Islet precursor cell (in vitro differentiated cells): ENCODE measurements at regions not wholly inside any gene's neighbourhood (a gene's known extent, or its start where the extent isn't known, plus 50 kb on each side); places are given as distances from the start of the nearest gene placed in this dataset.

ENCODE experiments used
- DNase-seq: peaks from one replicate; pipeline ENCODE4 v3.0.0-alpha.2; 2018

DNA sequence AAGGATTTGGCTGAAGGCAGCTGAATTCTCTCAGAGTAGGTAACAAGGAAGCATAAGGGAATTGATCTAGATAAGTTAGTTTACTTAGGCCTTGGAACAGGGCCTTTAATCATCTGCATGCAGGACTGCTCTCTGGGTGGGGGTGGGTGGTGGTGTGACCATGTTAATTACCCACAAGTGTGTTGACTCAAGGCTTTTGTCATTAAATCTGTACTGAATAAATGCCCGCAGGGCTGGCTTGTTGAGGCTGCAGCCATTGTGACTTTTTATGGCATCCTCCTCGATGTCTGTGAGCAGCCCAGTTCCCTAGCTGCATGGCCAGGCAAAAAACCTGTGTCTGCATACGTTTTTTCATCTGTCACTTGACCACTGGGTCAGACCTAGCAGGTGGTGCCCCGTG is 63.5 kb upstream of the ASCC3 start:
- DNase-seq: no peak

- DNase-seq: no peak
Measured at GRCh38 chr6:100946021-100946540, 65.0 kb upstream of the ASCC3 start.

DNA sequence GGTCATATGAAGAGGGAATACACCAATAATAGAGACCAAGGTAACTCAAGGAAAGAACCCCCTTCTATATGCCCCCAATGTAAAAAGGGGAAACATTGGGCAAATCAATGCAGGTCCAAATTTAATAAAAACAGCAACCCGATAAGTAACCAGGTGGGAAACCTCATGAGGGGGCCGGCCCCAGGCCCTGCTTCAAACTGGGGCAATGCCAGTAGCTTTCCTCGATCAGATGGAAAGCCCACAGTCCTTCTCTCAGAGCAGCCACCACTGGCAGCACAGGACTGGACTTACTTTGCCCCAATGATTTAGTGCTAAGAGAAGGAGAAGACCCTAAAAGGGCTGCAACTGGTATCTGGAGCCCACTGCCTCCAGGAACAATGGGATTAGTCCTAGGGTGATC is 65.6 kb upstream of the ASCC3 start:
- no peak for DNase-seq

GRCh38 chr6:100948381-100949133 is 67.4 kb upstream of the ASCC3 start:
- DNase-seq: peak; percentile 51

- no peak for DNase-seq
Measured at GRCh38 chr6:100952006-100952405, 70.9 kb upstream of the ASCC3 start.

DNA sequence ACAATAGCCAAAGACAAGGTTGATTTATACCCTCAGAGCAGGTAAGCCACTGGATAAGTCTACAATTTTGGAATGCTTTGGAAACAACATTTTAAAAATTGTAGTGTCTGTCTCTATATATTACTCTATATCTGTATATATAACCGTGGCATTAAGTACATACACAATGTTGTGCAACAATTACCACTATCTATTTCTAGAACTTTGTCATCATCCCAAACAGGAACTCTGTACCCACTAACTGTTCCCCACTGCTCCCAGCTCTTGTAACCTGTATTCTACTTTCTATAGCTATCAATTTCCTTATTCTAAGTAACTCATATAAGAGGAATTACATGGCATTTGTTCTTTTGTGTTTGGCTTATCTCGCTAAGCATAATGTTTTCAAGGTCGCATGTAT is 78.2 kb upstream of the ASCC3 start:
- no peak for DNase-seq

GRCh38 chr6:100962466-100962865 is 81.3 kb upstream of the ASCC3 start:
- no peak for DNase-seq

DNA sequence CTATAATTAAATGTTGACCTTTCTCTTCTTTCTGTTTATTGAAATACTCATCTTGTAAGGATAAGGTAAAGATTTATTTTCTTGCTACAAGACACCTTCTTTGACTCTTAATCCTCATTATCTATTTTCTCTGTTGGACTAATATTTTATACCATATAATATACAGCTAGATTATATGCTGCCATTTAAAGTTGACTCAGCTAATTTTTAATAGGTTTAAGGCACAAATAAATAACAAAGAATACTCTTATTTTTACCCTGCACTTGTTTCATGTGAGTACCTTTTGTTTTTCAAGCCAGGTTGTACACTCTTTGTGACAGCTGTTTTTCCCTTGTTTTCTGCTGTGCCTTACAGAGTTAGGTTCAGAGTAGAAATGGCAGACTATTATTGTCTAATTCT is 83.9 kb upstream of the ASCC3 start:
- DNase-seq: no peak

DNA sequence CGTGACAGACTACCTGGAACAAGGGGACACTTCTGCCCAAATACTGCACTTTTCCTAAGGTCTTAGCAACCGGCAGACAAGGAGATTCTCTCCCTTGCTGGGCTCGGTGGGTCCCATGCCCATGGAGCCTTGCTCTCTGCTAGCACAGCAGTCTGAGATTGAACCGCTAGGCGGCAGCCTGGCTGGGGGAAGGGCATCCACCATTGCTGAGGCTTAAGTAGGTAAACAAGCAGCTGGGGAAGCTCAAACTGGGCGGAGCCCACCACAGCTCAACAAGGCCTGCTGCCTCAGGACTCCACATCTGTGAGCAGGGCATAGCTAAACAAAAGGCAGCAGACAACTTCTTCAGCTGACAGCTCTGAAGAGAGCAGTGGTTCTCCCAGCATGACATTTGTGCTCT is 87.8 kb upstream of the ASCC3 start:
- no peak for DNase-seq

GRCh38 chr6:100979267-100979666 is 98.1 kb upstream of the ASCC3 start:
- DNase-seq: no peak

DNA sequence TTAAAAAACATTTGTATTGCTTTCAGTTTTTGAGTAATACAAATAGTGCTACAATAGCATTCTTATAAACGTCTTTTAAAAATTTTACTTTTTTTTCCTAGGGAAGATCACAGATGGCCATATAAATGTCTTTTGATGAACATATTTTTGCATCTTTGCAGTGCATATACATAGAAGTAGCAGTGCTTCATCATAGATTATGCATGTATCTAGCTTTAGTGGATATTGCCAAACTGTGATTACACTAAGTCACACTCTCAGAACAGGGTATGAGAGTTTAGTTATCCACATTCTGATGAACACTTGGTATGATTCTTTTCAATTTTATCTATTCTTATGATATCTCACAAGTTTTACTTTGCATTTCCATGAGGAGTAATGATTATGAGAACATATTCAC is 99.8 kb upstream of the ASCC3 start:
- DNase-seq: no peak

- DNase-seq: no peak
Measured at GRCh38 chr6:100986921-100987320, 105.8 kb upstream of the ASCC3 start.

DNA sequence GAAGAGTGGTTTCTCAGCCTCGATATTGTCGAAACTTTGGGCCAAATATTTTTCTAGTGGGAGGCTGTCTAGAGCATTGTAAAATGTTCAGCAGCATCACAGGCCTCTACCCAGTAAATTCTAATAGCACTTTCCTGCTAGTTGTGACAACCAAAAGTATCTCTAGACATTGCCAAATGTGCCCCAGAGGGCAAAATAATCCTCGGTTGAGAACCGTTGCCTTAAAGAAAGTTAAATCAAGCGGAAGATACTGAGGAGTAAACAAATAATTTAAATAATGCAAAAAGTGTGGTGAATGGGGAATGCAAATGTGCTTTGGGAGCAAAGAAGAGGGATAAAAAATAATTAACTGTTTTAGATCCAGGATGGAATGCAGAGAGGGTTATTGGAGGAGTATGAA is 106.4 kb upstream of the ASCC3 start:
- DNase-seq: no peak

GRCh38 chr6:100988391-100988984 is 107.4 kb upstream of the ASCC3 start:
- no peak for DNase-seq

DNA sequence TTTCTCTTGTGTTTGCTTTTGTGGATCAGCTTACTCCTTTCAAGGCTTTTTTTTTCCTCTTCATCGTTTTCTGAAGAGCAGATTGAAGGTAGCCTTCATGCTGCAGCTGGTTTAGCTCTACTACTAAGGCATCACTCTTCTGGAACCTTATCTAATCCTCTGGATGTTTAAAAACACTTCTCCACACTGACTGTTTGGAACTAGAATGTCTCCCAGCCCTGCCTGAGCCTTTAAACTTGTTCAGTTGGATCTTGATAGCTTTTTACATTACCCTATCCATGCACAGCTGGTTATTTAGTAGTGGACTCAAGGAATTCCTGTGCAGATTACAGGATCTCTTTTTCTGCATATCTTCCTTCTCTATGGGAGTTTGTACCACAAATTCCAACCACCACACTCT is 108.9 kb upstream of the ASCC3 start:
- no peak for DNase-seq

DNA sequence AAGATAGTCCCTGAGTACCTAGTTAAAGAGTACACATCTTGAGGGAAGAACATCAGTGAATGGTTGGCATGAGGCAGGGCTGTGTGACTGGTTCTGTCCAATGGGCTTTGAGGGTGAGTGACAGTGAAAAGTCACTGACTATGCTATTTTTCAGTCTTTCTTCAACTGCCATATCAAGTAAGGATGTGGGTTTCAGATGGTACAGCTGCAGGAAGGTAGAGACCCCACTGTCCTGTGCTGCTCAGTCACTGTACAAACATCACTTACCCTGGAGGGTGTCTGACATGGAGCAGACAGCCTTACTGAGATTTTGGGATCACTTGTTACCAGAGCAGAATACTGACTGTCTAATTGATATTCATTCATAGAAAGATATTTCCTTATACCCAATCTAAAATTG is 115.3 kb upstream of the ASCC3 start:
- DNase-seq: no peak

DNA sequence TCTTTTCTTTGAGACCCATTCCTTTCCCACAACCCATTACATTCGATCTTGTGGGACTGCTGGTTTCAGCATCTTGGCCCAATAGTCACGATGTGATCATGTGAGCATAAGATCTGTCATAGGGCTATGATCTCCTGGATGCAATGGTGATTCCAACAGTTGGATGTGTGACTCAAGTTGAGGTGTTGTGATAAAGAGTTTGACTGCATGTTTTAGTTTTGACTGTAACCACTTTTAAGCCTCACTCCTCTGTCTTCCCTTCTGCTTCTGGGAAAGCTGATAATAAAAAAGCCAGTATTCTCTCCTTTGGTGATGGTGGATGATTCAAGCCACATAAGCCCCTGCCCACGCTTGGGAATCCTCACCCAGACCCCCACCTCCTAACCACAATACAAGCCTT is 117.0 kb upstream of the ASCC3 start:
- no peak for DNase-seq

- DNase-seq: no peak
Measured at GRCh38 chr6:100999034-100999597, 118.0 kb upstream of the ASCC3 start.

- no peak for DNase-seq
Measured at GRCh38 chr6:101000341-101000740, 119.2 kb upstream of the ASCC3 start.

GRCh38 chr6:101001012-101001411 is 119.9 kb upstream of the ASCC3 start:
- no peak for DNase-seq

DNA sequence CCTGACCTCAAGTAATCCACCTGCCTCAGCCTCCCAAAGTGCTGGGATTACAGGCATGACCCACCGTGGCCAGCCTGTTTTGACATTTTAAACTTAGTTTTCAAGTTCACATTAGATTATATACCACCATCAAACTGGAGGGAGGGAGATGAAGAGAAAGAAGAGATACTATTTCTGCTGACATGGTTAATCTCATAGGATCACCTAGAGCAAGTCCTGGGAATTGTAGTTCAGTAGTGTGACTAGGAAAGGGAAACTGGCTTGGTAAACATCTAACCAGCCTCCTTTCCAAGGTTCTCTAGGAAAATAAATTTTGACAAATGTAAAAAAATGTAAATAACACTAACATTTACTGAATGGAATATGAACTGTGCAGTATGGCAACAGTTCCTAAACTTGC is 120.5 kb upstream of the ASCC3 start:
- no peak for DNase-seq

- no peak for DNase-seq
Measured at GRCh38 chr6:101003075-101003474, 121.9 kb upstream of the ASCC3 start.

DNA sequence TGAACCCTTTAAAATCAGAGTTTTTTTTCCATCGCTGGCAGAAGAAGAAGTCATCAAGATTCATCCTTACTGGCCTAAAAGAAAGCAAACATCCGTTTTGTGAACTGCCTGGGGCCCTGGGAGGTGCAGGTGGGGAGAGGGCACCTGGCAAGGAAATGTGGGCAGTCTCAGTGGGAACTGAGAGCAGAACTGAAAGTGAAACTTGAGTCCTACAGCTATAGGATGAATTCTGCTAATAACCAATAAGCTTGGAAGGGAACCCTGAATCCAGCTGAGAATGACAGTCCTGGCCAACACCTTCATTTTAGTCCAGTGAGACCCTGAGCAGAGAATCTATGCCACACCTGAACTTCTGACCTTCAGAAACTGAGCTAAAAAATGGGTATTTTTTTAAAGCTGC is 130.1 kb upstream of the ASCC3 start:
- no peak for DNase-seq

DNA sequence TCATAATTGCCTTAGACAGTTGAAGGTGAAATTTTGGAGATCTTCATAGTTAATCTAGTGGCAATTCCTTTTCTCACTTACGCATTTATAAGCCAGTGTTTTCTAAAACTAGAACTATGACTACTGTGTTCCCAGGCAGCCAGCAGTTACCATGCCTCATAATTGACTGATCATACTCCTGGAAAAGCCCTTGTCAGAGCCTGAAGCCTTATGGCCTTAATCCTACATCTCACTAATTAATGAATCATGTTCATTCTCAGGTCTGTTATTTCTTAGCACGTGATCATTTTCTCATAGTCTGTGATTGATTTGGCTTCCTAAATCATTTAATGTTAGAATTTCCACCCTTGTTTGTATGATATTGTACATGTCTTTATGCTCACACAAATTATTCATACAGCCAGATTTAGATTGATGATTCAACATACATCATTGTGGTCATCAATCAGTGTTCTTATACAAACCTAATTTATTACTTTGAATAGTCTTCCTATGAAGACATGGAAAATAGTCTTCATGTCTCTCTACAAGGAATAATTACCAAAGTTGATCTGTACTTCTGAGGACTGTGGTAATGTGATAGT is 132.6 kb upstream of the ASCC3 start:
- DNase-seq: no peak
